Astrocyte (in vitro differentiated cells and primary cell): ENCODE measurements at regions not wholly inside any gene's neighbourhood (a gene's known extent, or its start where the extent isn't known, plus 50 kb on each side); places are given as distances from the start of the nearest gene placed in this dataset.
A peak's percentile ranks its signal among the peaks of the same experiment; 100 is the strongest.

Source experiments
- DNase-seq: peaks from one replicate; pipeline ENCODE4 v3.0.0-alpha.2; 2010; ENCODE audit warnings: low read depth
- FAIRE-seq: peaks from 2 replicates; lab custom pipeline; 2011; peaks lifted over from hg19 to GRCh38; lab: Jason Lieb, UNC
- H2AFZ ChIP-seq: 2 replicates; pipeline ENCODE4 v1.6.0; 2012; ENCODE audit warnings: low read depth, low read length, inconsistent platforms
- H3K27ac ChIP-seq: 2 replicates; pipeline ENCODE4 v1.5.1; 2011; ENCODE audit warnings: low read depth, low read length, inconsistent platforms
- H3K27me3 ChIP-seq: 2 replicates; pipeline ENCODE4 v1.6.0; 2011; ENCODE audit warnings: low read length, inconsistent platforms; ENCODE audit not compliant: insufficient read depth
- H3K36me3 ChIP-seq: 2 replicates; pipeline ENCODE4 v1.5.1; 2011; ENCODE audit warnings: low read length, inconsistent platforms; ENCODE audit not compliant: insufficient read depth
- H3K4me1 ChIP-seq: 2 replicates; pipeline ENCODE4 v1.5.1; 2011; ENCODE audit warnings: low read length, inconsistent platforms; ENCODE audit not compliant: insufficient read depth
- H3K4me2 ChIP-seq: 2 replicates; pipeline ENCODE4 v1.6.0; 2012; ENCODE audit warnings: low read length, inconsistent platforms
- H3K4me3 ChIP-seq: 2 replicates; pipeline ENCODE4 v1.5.1; 2011; ENCODE audit warnings: low read depth, mild to moderate bottlenecking, low read length, inconsistent platforms; ENCODE audit not compliant: insufficient read depth
- H3K79me2 ChIP-seq: 2 replicates; pipeline ENCODE4 v1.6.0; 2012; ENCODE audit warnings: mild to moderate bottlenecking, low read length, inconsistent platforms; ENCODE audit not compliant: insufficient read depth
- H3K9ac ChIP-seq: 2 replicates; pipeline ENCODE4 v1.6.0; 2012; ENCODE audit warnings: mild to moderate bottlenecking, low read length, inconsistent platforms
- H3K9me3 ChIP-seq: 2 replicates; pipeline ENCODE4 v1.5.1; 2012; ENCODE audit warnings: low read depth, mild to moderate bottlenecking, low read length, inconsistent platforms; ENCODE audit not compliant: insufficient read depth
- H4K20me1 ChIP-seq: 2 replicates; pipeline ENCODE4 v1.6.0; 2012; ENCODE audit warnings: low read length, inconsistent platforms; ENCODE audit not compliant: insufficient read depth
- H3K27ac Mint-ChIP-seq: one replicate; pipeline ENCODE4 v1.8.0; 2021; ENCODE audit warnings: mild to moderate bottlenecking, mixed read lengths; ENCODE audit not compliant: unreplicated experiment
- H3K27me3 Mint-ChIP-seq: one replicate; pipeline ENCODE4 v1.8.0; 2021; ENCODE audit warnings: low read depth, mixed read lengths; ENCODE audit not compliant: unreplicated experiment
- H3K36me3 Mint-ChIP-seq: one replicate; pipeline ENCODE4 v1.8.0; 2021; ENCODE audit warnings: low read depth, mixed read lengths; ENCODE audit not compliant: unreplicated experiment
- H3K4me1 Mint-ChIP-seq: one replicate; pipeline ENCODE4 v1.8.0; 2021; ENCODE audit warnings: low read depth, mixed read lengths; ENCODE audit not compliant: unreplicated experiment
- H3K4me3 Mint-ChIP-seq: one replicate; pipeline ENCODE4 v1.8.0; 2021; ENCODE audit warnings: mild to moderate bottlenecking, moderate library complexity, mixed read lengths; ENCODE audit not compliant: unreplicated experiment
- H3K9me3 Mint-ChIP-seq: one replicate; pipeline ENCODE4 v1.8.0; 2021; ENCODE audit warnings: mild to moderate bottlenecking, mixed read lengths; ENCODE audit not compliant: unreplicated experiment
- EZH2 ChIP-seq: IDR thresholded peaks from 2 replicates; pipeline ENCODE4 v1.6.1; 2012; ENCODE audit warnings: mild to moderate bottlenecking, low read length, inconsistent platforms; ENCODE audit not compliant: insufficient read depth
- TF ChIP-seq, protein P1 (sequence below): IDR thresholded peaks from 2 replicates; pipeline ENCODE4 v1.5.1; 2011; ENCODE audit warnings: low read depth, mild to moderate bottlenecking, inconsistent platforms, low read length, moderate library complexity; ENCODE audit not compliant: insufficient read depth

DNA sequence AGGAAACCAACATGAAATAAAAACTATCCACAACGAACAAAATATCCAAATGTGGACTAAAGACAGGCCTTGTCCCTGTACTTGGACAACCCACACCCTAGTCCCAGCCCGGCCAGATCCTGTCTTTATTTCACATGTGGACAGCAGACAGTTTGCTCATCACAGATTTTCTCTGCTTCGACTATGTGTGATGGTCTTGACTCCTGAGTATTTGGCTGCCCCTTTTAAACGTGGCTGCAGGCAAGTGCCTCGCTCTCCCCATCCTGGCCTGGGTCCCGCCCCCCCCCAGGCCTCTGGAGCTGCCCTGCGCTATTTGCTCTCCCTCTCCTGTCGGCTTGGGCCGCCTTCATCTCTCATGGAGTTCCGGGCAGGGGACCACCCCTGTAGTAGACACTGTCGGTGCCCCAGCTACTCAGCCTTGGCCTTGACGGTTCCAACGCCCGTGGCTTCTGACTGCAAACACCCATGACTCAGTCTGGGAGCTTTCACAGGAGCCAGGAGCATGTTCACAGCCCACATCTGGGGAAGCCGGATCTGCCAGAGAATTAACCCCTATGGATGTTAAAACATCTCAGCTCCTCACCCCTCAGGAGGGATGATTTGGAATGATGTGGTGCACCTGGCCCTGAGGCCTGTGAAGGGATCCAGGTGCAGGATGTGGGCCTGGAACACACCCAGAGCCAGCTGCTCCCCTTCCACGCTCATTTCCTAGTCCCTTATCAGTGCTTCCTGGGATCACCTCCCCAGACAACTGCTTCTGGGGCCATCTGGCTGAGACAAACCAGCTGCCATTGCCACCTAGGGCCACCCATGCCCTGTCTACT lies 229.7 kb upstream of the RPL38 start:
- H3K27ac ChIP-seq, result no peak overlapping the region
- H3K27ac Mint-ChIP-seq, result no peak overlapping the region
- FAIRE-seq, result no peak

DNA sequence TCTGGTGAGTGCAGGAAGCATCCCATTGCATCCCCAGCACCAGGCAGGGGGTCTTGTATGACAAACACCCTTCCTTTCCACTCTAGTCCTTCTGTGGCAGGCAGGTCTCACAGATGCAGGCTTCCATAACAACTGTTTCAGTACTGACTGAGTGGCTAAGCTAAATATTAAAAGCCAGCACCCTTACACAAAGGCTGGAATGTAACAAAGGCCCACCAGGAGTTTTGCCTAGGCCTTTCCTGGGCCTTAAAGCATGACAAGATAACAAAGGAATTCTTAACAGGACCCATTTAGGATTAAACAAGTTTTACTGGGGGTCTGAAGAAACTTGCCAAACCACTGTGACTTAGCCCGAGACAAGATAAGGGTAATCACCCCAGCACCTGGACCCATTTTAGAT lies 228.9 kb upstream of the RPL38 start:
- H3K9ac ChIP-seq, result no peak overlapping the region
- H3K4me3 Mint-ChIP-seq, result no peak overlapping the region

More for the DNA sequence above, 229.7 kb upstream of the RPL38 start:
- Histone ChIP-seq H3K4me1 (no peaks in the 10 kb centered on the region), H2AFZ (no peak overlapping the region), H3K9me3 (no peaks in the 10 kb centered on the region), H3K36me3 (no peaks in the 10 kb centered on the region), H3K27me3 (no peaks in the 10 kb centered on the region), H4K20me1 (no peaks in the 10 kb centered on the region), H3K9ac (no peak overlapping the region), H3K79me2 (no peaks in the 10 kb centered on the region), H3K4me2 (no peak overlapping the region), H3K4me3 (no peak overlapping the region)
- peak; percentile 9 for DNase-seq
- Mint-ChIP-seq H3K4me1 (no peaks in the 10 kb centered on the region), H3K9me3 (peaks cover 10% of the 10 kb centered on the region), H3K36me3 (no peaks in the 10 kb centered on the region), H3K4me3 (no peak overlapping the region), H3K27me3 (peaks cover 40% of the 10 kb centered on the region)
- TF ChIP-seq, protein P1, sequence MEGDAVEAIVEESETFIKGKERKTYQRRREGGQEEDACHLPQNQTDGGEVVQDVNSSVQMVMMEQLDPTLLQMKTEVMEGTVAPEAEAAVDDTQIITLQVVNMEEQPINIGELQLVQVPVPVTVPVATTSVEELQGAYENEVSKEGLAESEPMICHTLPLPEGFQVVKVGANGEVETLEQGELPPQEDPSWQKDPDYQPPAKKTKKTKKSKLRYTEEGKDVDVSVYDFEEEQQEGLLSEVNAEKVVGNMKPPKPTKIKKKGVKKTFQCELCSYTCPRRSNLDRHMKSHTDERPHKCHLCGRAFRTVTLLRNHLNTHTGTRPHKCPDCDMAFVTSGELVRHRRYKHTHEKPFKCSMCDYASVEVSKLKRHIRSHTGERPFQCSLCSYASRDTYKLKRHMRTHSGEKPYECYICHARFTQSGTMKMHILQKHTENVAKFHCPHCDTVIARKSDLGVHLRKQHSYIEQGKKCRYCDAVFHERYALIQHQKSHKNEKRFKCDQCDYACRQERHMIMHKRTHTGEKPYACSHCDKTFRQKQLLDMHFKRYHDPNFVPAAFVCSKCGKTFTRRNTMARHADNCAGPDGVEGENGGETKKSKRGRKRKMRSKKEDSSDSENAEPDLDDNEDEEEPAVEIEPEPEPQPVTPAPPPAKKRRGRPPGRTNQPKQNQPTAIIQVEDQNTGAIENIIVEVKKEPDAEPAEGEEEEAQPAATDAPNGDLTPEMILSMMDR, result no peak
- no peak for TF ChIP-seq EZH2

More for the DNA sequence above, 228.9 kb upstream of the RPL38 start:
- H2AFZ ChIP-seq, result no peak overlapping the region
- Mint-ChIP-seq H3K27me3 (peaks cover 37% of the 10 kb centered on the region), H3K4me1 (no peaks in the 10 kb centered on the region), H3K9me3 (peaks cover 10% of the 10 kb centered on the region), H3K36me3 (no peaks in the 10 kb centered on the region), H3K27ac (no peak overlapping the region)
- H3K4me2 ChIP-seq, result no peak overlapping the region
- no peaks in the 10 kb centered on the region for H3K27me3 ChIP-seq
- TF ChIP-seq EZH2, result no peak
- TF ChIP-seq, protein P1, result no peak
- H3K4me3 ChIP-seq, result no peak overlapping the region
- H3K9me3 ChIP-seq, result no peaks in the 10 kb centered on the region
- H3K27ac ChIP-seq, result no peak overlapping the region
- no peaks in the 10 kb centered on the region for H4K20me1 ChIP-seq
- no peaks in the 10 kb centered on the region for H3K36me3 ChIP-seq
- no peak for DNase-seq
- no peaks in the 10 kb centered on the region for H3K4me1 ChIP-seq
- no peaks in the 10 kb centered on the region for H3K79me2 ChIP-seq
- FAIRE-seq, result no peak
